Lower leg skin (tissue), 4 donors: ENCODE measurements at regions not wholly inside any gene's neighbourhood (a gene's known extent, or its start where the extent isn't known, plus 50 kb on each side); places are given as distances from the start of the nearest gene placed in this dataset.

Source experiments
- DNase-seq, 2 donors: peaks; one replicate each; pipeline ENCODE4 v3.0.0-alpha.2; 2019; ENCODE audit warnings: low spot score in 2 of 2
- H3K4me3 ChIP-seq: fragments of 200-600 bp; sonication (generic); 2 replicates; pipeline ENCODE4 v1.5.1; 2017; ENCODE audit warnings: mild to moderate bottlenecking, low read depth; ENCODE audit not compliant: poor library complexity, severe bottlenecking
- CTCF ChIP-seq, 3 donors: fragments of 450-650 bp; IDR thresholded peaks; one replicate each; pipeline ENCODE4 v1.5.1; 2016; ENCODE audit warnings: antibody characterized with exemption in 3 of 3, mild to moderate bottlenecking in 3 of 3, moderate library complexity in 2 of 3
- POLR2A ChIP-seq, 2 donors: fragments of 450-650 bp; IDR thresholded peaks; one replicate each; pipeline ENCODE4 v1.6.1; 2016 to 2017; ENCODE audit warnings: antibody characterized with exemption in 2 of 2, mild to moderate bottlenecking in 1 of 2, moderate library complexity in 1 of 2
- WGBS, 2 donors: methylation state at CpG; one replicate each; pipeline ENCODE4 v1.1.5; 2018; 5-methylcytosine and 5-hydroxymethylcytosine counted together
- intact Hi-C: fragments of 100-400 bp; cut with DNase I; formaldehyde crosslinking; loops from one replicate; pipeline ENCODE4 v1.15.0; 2023; ENCODE audit warnings: low total_unique reads

- WGBS, 2 donors: 77 to 78% methylated on average over 3 of the region's 3 CpGs
- DNase-seq: no peak
- TF ChIP-seq CTCF (IDR thresholded peaks at IDR 0.05) (no peak), POLR2A (IDR thresholded peaks at IDR 0.05) (no peak)
- intact Hi-C loops: no loop called here
- H3K4me3 ChIP-seq: no peak overlapping the region
Measured at GRCh38 chr10:3342771-3343170, 170.2 kb upstream of the PITRM1 start.

DNA sequence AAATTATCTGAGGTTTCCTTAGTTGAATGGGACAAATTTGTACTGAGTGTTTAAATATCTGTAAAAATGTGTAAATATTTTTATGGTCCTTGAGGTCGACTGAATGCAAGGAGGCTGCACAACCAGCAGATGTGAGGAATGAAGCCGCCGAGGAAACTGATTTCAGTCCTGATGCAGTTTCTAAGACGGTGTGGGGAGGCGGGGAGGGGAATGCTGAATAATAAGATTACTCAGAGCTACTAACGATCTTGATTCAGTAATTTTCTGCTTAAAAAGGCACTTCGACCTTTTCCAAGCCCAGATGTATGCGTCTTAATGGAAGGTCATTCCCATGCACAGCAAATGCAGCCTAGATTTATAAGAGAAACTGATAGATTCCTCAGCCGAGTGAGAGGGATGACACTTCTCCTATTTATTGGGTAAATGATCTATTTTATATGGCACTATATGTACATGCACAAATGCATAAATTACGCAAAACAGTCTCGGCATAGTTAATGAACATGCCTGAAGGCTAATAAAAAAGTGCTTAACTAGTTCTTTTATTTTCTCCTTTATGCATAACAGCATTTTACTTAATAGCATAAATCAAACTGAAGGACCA, 167.6 kb upstream of the PITRM1 start:
- TF ChIP-seq POLR2A (IDR thresholded peaks at IDR 0.05) (no peak), CTCF (IDR thresholded peaks at IDR 0.05) (no peak)
- WGBS, 2 donors: 75 to 76% methylated on average over 11 of the region's 11 CpGs
- no peak for DNase-seq
- intact Hi-C loops: no loop called here
- H3K4me3 ChIP-seq: no peak overlapping the region

DNA sequence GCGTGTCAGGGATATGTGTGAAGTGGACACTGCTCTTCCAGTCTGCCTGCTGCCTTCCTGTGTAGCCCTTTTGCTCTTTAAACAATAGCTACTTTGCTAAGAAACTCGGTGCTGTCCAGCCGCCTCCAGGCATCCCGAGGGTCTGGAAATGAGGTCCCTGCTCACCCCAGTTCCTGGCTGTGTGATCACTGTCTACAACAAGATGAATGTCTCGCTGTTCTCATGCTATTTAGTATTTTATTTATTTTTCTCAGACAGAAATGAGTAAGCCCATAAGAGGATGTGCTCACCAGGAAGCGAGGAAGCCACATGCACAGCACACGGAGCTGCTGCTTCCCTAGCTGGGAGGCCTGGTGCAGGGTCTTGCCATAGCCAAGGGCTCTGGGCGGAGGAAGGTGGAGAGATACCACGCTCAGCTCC, 167.0 kb upstream of the PITRM1 start:
- no peak for DNase-seq
- TF ChIP-seq CTCF (IDR thresholded peaks at IDR 0.05): no peak
- TF ChIP-seq POLR2A (IDR thresholded peaks at IDR 0.05): no peak

DNA sequence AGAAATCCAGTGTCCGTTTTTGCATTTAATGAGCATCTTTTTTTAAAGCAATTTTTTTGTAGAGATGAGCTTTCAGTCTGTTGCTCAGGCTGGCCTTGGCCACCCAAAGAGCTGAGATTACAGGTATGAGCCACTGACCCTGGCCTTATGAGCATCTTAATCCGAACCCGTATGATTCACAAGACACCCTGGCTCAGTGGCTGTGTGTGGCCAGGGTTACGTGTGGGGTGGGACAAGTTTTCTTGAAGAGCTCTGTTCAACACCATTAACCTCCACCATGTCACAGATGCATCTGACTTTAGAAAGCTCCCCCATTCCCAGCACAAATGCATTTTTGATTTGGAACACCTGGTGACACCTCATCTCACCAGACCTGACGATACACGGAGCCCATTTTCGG, 166.5 kb upstream of the PITRM1 start:
- no peak for TF ChIP-seq CTCF (IDR thresholded peaks at IDR 0.05)
- no peak for TF ChIP-seq POLR2A (IDR thresholded peaks at IDR 0.05)
- DNase-seq: no peak
- intact Hi-C loops: no loop called here
- no peak overlapping the region for H3K4me3 ChIP-seq
- 91 to 92% methylated on average over 7 of the region's 7 CpGs for WGBS, 2 donors

More for the DNA sequence above, 167.0 kb upstream of the PITRM1 start:
- WGBS, 2 donors: 66 to 71% methylated on average over 9 of the region's 9 CpGs
- intact Hi-C loops: no loop called here
- H3K4me3 ChIP-seq: no peak overlapping the region

DNA sequence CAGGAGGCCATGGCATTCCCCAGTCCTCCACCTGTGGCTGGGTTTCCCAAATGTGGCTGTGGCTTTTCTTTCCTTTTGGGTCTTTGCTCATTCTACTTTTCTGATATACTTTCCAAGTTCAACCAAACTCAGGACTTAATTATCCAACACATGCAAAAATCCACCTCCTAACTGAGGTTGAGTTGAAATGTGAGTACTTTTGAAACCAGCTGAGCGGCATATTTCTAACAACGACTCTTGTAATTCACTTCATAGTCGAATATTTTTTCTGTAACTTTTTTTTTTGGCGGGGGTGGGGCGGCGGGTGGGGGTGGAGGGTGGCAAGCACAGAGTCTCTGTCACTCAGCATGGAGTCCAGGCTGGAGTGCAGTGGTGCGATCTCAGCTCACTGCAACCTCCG, 165.2 kb upstream of the PITRM1 start:
- no peak for DNase-seq
- intact Hi-C loops: no loop called here
- TF ChIP-seq POLR2A (IDR thresholded peaks at IDR 0.05) (no peak), CTCF (IDR thresholded peaks at IDR 0.05) (no peak)
- H3K4me3 ChIP-seq: no peak overlapping the region
- WGBS, 2 donors: 84 to 85% methylated on average over 8 of the region's 8 CpGs

- H3K4me3 ChIP-seq: no peak overlapping the region
- intact Hi-C loops: no loop called here
- no peak for DNase-seq
- no peak for TF ChIP-seq POLR2A (IDR thresholded peaks at IDR 0.05)
- TF ChIP-seq CTCF (IDR thresholded peaks at IDR 0.05): no peak
- WGBS, 2 donors: 96 to 97% methylated on average over 9 of the region's 9 CpGs
Measured at GRCh38 chr10:3336673-3337293, 164.2 kb upstream of the PITRM1 start.
